ENCODE measurements at regions not wholly inside any gene's neighbourhood (a gene's known extent, or its start where the extent isn't known, plus 50 kb on each side); places are given as distances from the start of the nearest gene placed in this dataset.

DNA sequence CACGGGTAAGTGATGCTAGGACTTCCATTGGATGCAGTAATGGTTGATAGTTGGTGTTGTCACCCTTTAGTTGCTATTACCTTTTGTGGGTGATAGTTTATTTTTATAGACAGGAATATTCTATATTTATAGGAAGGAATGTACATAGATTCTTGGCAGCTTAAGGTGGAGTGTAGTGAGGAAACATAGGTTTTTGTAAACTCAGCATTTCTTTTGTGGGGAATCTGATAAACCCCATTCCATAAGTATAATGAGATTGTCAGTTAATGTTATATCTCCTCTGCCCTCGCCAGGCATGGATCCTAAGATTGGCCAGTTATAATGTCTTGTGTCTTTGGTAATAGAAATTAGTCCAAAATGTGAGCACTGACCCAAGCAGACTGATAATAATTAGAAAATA, 262.7 kb downstream of the JRKL start:
- DNase-seq (ENCODE audit: low read depth), result no peak

GRCh38 chr11:96655474-96655873, 265.7 kb downstream of the JRKL start:
- DNase-seq (ENCODE audit: low read depth), result no peak
- in situ Hi-C loops (cut with HindIII; ENCODE audit: low pct_unique_long_range_greater_than_20kb, low sequenced_read_pairs), result no loop called here

More for the DNA sequence above, 262.7 kb downstream of the JRKL start:
- in situ Hi-C loops (cut with HindIII; ENCODE audit: low pct_unique_long_range_greater_than_20kb, low sequenced_read_pairs), result no loop called here

GRCh38 chr11:96658436-96658835, 268.6 kb downstream of the JRKL start:
- in situ Hi-C loops (cut with HindIII; ENCODE audit: low pct_unique_long_range_greater_than_20kb, low sequenced_read_pairs), result no loop called here
- no peak for DNase-seq (ENCODE audit: low read depth)

DNA sequence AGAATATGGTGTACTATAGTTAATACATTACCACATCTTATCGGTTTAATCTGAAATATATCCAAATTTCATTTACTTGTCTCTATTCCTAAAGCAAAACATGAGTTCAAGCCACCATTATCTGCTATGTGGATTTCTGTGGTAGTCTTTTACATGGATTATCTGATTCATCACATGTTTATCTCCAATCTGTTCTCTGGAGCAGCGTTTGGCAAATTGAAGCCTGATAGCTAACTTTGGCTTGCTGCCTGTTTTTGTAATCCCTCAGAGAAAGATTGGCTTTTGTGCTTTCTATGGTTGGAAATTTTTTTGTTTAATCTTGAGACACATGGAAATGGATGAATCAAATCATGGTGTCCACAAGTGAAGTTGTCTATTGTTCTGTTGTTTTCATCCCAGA, 274.3 kb downstream of the JRKL start:
- in situ Hi-C loops (cut with HindIII; ENCODE audit: low pct_unique_long_range_greater_than_20kb, low sequenced_read_pairs), result no loop called here
- no peak for DNase-seq (ENCODE audit: low read depth)

- no peak for DNase-seq (ENCODE audit: low read depth)
- in situ Hi-C loops (cut with HindIII; ENCODE audit: low pct_unique_long_range_greater_than_20kb, low sequenced_read_pairs), result no loop called here
Measured at GRCh38 chr11:96680211-96681018, 290.6 kb downstream of the JRKL start.

DNA sequence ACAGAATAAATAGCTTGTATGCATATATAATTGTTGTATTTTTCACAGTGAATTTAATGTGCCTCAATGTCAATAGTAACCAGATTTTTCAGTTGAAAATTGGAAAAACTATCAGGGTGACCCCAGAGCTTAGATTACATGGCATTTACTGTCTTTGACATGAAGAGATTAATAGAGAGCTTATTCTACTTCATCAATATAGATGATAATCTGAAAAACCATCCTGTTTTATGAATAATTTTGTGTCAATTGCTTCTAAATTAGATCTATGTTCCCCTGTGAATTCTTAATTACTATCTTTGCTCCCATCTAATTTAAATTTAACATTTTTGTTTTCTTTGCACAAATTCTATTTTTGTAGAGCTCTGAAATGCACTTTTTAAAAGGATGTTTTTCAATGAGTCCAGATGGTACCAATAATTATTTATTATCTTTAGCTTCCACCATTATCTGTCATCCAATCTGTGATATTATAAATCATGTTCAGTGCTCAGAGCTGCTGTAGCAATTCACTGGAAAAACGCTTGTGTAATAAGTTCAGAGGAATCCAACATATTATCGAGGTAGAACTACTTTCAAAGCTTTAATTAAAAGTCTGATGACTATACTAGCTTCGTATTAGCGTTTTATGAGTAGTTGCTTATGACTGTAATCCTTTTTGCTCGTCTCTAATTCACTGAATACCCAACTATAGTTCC, 291.4 kb downstream of the JRKL start:
- in situ Hi-C loops (cut with HindIII; ENCODE audit: low pct_unique_long_range_greater_than_20kb, low sequenced_read_pairs), result no loop called here
- DNase-seq (ENCODE audit: low read depth), result no peak

DNA sequence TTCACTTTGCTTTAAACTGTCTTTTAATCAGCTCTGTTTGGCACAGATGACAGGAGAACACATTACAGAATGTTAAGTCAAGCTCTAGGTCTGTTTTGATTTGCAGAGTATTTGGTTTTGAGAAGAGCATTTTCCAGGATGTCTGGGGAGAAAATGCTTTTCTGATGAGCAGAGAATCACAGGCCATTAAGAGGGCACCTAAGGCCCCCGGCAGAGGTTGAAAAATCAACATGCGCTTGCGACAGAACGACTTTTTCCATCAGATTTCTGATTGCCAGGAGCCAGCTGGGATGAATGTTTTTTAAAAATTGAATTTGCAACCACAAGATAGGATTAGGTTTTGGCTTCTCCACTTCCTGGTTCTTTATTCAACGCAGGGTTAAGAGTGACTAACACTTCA, 304.5 kb downstream of the JRKL start:
- in situ Hi-C loops (cut with HindIII; ENCODE audit: low pct_unique_long_range_greater_than_20kb, low sequenced_read_pairs), result no loop called here
- no peak for DNase-seq (ENCODE audit: low read depth)

DNA sequence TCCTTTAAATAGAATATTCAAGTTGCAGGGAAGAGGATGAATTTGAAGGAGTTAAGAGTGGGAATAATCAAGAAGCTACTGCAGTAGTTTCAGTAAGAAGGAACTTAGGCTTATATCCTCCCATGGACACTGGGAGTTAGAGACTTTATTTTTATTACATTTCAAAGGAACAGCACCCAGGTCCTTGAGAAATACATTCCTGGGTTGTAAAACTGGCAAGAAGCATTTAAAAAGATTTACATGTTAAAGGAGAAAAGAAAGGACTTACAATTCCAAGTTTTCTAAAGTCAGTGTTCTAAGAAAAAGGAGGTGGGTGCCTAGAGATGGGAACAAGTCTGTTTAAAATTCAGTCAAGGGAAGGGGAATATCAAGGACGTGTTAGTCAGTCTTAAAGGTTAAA, 306.9 kb downstream of the JRKL start:
- no peak for DNase-seq (ENCODE audit: low read depth)
- in situ Hi-C loops (cut with HindIII; ENCODE audit: low pct_unique_long_range_greater_than_20kb, low sequenced_read_pairs), result no loop called here

DNA sequence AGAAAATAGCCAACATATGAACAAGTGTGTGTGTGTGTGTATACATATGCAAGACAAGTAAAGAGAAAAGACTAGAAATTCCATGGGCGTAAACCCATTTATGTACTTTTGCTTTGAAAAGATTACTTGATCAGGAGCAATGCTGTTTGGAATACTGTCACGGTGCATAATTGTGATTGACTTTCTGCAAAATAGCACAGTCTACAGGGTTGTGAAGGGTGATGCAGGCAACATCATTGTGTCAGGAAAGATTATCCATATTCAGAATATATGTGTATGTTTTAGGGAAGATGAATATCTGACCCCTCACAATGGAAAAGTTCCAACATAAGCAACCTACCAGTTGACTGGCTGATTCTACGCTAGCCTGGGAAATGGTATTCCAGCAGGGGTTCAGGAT, 307.7 kb downstream of the JRKL start:
- in situ Hi-C loops (cut with HindIII; ENCODE audit: low pct_unique_long_range_greater_than_20kb, low sequenced_read_pairs), result no loop called here
- no peak for DNase-seq (ENCODE audit: low read depth)

DNA sequence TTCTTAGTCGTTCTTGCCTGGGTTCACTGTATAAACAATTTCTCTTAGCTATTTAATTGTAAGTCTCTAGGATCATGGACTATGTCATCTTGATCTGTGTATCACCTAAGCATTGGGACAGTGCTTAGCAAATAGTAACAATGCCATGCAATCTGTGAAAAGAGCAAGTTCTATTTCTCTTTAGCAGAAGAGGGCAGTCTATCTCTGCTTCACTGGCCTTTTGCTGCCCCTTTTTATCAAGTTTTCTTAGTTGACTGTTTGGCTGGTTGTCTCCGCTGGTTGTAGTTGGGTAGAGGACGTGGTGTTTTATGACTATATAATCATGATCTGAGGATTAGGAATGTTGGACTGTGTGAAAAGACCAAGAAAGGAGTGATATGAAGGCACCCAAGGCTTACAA, 315.0 kb downstream of the JRKL start:
- in situ Hi-C loops (cut with HindIII; ENCODE audit: low pct_unique_long_range_greater_than_20kb, low sequenced_read_pairs), result no loop called here
- DNase-seq (ENCODE audit: low read depth), result no peak

DNA sequence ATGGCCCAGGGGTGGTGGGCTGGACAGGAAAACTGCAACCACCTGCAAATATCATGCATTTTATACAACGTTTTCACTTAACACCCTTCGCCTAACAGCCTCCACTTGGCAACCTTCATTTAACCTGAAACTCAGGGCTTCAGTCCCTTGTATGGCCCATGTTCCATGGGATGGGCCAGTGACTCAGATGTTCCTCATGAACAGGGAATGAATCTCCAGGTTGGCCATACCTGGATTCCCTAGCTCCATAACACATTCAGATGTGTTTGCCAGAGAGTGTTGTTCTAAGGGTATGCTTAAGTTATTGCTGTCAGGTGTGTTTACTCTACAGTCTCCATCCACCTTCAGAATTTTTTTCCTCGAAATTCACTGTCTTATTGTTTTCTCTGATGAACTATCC, 316.9 kb downstream of the JRKL start:
- DNase-seq (ENCODE audit: low read depth), result no peak
- in situ Hi-C loops (cut with HindIII; ENCODE audit: low pct_unique_long_range_greater_than_20kb, low sequenced_read_pairs), result no loop called here

- no peak for DNase-seq (ENCODE audit: low read depth)
- in situ Hi-C loops (cut with HindIII; ENCODE audit: low pct_unique_long_range_greater_than_20kb, low sequenced_read_pairs), result no loop called here
Measured at GRCh38 chr11:96707273-96707672, 317.5 kb downstream of the JRKL start.

GRCh38 chr11:96708219-96708878, 318.5 kb downstream of the JRKL start:
- DNase-seq (ENCODE audit: low read depth), result no peak
- in situ Hi-C loops (cut with HindIII; ENCODE audit: low pct_unique_long_range_greater_than_20kb, low sequenced_read_pairs), result no loop called here

GRCh38 chr11:96713301-96713700, 323.5 kb downstream of the JRKL start:
- in situ Hi-C loops (cut with HindIII; ENCODE audit: low pct_unique_long_range_greater_than_20kb, low sequenced_read_pairs), result no loop called here
- DNase-seq (ENCODE audit: low read depth), result no peak

- no peak for DNase-seq (ENCODE audit: low read depth)
- in situ Hi-C loops (cut with HindIII; ENCODE audit: low pct_unique_long_range_greater_than_20kb, low sequenced_read_pairs), result no loop called here
Measured at GRCh38 chr11:96714689-96715088, 324.9 kb downstream of the JRKL start.

GRCh38 chr11:96715208-96715607, 325.4 kb downstream of the JRKL start:
- in situ Hi-C loops (cut with HindIII; ENCODE audit: low pct_unique_long_range_greater_than_20kb, low sequenced_read_pairs), result no loop called here
- DNase-seq (ENCODE audit: low read depth), result no peak

GRCh38 chr11:96736601-96737000, 346.8 kb downstream of the JRKL start:
- no peak for DNase-seq (ENCODE audit: low read depth)
- in situ Hi-C loops (cut with HindIII; ENCODE audit: low pct_unique_long_range_greater_than_20kb, low sequenced_read_pairs), result no loop called here

DNA sequence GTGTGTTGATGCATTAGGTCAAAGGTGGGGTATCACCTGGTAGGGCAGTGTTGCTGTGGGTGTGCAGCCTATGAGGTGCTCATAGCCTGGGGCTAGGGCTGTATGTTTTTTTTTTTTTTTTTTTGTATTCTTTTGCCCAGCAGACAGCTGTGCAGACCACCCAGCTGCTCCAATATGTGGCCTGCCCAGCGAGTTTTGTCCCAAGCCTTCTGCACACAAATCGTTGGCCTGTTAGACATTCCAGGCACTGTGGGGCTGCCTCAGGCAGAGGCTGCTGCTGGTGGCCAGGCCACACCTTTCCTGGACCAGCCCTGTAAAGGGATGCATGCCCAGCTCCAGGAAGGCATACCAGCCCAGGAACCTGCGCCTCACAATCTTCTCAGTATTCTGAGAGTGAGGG, 348.5 kb downstream of the JRKL start:
- in situ Hi-C loops (cut with HindIII; ENCODE audit: low pct_unique_long_range_greater_than_20kb, low sequenced_read_pairs), result no loop called here

DNA sequence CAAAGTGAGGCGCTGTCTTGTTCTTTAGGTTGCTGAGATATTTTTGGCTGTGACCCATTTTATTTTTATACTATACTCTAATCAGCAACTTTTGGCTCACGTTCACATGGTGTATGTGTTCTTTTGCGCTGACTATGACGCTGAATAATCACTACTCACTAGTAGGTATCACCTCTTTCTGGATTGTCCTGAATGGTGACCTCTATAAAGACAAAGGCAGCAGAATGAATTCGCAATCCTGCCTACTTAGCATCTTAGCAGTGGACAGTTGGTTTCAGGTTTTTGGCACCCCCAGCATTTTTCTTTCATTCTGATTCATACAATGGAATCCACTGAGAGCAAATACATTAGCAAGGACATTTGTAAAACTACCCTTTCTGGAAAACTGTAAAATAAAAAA, 351.3 kb downstream of the JRKL start:
- in situ Hi-C loops (cut with HindIII; ENCODE audit: low pct_unique_long_range_greater_than_20kb, low sequenced_read_pairs), result no loop called here
- DNase-seq (ENCODE audit: low read depth), result no peak

More for the DNA sequence above, 348.5 kb downstream of the JRKL start:
- no peak for DNase-seq (ENCODE audit: low read depth)

All from Caki2 (cell line).